HG03103 (cell line): ENCODE measurements at regions not wholly inside any gene's neighbourhood (a gene's known extent, or its start where the extent isn't known, plus 50 kb on each side); places are given as distances from the start of the nearest gene placed in this dataset.

Experiments
- ATAC-seq: cut with Tn5 transposase; IDR thresholded peaks from one replicate; pipeline ENCODE4 v1.9.1; 2021; ENCODE audit warnings: low read depth; ENCODE audit not compliant: unreplicated experiment

DNA sequence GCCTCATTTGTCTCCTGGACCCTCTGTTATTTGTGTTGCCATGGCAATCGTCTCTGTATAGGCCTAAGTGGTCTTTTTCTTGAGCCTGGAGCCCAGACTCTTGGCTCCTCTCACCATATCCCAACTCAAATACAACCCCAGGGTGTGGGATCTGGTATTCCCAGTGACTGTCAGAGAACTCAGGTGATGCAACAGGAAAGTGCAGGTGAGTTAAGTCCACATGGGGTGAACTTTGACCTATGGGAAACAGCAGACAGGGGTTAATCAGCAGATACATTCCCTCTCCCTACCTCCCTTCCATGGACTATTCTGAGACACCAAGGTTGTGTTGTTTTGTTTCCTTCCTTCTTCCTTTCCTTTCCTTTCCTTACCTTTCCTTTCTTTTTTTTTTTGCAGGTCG lies 130.9 kb upstream of the RPS6KA3 start:
- no peak for ATAC-seq

DNA sequence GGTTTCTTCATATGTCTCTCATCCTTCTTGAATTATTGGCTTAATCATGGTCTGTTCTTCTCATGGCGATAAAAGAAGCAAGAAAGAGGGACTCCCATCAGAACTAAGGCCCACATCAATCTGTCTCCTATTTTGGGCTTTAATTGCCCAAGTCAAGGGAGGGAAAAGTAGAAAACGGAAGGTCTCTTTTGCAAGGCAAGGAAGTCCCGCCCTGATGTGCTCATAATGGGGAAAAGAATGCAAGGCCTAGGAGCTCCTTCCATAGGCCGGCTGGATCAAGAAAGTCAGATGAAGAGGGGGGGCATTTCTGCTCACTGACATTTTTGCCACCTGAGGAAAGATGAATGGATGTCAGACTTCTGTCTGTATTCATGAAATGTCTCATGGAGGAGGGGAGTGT lies 127.7 kb upstream of the RPS6KA3 start:
- ATAC-seq: no peak

DNA sequence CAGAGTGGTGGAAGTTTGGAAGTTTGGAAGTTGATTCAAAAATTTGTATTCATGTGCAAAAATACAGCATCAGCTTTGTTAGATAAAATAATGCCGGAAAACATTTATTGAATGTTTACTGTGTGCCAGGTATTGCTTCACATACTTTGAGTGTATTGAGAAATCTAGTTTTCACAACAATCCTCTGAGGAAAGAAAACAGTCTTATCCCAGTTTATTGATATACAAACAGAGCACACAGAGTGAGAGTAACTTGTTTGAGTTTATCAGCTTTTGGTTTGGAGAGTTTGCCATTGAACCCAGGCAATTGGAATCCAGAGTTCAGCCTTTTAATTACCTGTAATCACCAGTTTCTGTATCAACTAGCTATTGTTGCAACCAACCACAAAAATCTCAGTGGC lies 127.2 kb upstream of the RPS6KA3 start:
- no peak for ATAC-seq

DNA sequence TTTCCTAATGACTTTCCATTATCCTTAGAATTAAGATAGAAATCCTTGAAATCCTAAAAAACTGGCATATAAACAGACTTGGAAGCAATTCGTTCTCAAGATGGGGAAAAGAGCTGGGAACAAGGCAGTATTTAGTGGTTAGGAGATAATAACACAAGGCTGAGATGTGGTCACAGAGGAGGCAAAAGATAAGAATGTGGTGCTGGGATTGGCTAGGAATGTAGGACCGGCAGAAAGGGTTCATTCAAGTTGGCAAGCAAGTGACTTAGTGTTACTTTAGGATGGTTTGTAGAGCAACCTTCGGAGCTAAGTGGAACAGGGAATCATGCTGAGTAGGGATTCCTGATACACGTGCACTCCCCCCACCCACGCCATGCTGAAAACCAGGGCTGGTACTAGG lies 121.9 kb upstream of the RPS6KA3 start:
- ATAC-seq: no peak

DNA sequence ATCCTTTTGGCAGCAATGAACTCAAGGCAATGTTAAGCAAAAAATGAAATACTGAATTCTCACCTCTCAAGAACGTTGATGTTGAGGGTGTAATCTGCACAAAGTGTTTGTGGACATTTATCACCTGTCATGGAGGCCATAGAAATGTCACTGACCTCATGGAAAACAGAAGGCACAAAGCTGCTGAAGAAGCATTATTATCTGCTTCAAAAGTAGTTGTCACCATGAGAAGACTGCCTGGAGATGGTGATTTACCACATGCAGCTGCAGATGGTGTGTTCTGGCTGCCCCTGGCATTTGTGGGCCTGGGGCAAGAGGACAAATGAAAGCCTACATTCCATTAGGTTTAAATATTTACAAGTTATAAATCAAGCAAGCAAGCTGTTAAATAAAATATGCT lies 116.8 kb upstream of the RPS6KA3 start:
- ATAC-seq: no peak

DNA sequence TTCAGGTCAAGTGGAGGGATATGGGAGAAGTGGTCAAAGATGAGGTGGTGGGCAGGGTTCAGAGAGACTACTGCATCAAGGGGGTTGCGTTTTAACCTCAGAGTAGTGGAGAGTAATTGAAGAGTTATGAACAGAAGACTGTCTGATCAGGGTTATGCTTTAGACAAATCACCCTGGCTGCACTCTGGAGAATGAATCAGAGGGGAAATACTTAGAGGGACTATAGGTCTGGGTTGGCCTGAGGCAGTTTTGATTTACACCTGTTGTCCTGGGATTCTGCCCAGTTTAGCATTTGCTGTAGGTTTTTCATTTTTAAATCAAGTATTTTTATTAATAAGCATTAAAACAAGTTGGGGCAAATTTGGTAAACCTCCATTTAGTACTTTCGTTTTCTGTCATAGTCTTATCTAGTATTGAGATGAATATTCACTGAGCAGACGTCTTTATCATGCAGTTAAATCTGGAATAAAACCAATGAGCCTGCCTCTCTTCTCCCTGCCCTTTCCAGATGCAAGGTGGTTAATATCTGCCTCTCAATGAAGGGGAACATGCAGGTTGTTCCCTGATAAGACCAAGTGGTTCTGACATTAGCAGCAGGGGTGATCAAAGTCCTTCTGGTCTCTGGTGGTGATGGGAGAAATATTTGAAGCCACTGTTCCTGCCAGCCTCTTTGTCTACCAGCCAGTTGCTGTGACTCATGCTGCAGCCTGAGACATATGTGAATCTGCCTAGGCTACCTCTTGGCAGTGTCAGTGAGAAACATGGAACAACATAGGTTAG lies 116.0 kb upstream of the RPS6KA3 start:
- ATAC-seq: peak; percentile 41

DNA sequence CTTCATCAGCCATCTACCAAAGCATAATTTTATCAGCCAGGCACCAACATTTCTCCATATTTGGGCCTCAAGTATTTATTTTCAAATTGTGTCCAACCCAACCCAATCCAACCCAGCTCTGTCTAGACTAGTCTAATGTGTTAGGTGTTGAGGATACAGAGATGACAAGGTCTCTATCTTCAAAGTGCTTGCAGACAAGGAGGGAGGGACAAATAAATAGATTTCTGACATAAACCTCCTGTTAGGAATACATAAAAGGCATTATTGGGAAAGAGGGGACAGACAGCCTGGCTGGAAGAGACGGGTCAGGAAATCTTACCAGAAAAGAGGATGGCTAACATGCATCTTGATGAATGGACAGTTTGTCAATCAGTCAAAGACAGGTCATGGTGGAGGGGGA lies 115.4 kb upstream of the RPS6KA3 start:
- ATAC-seq: no peak

DNA sequence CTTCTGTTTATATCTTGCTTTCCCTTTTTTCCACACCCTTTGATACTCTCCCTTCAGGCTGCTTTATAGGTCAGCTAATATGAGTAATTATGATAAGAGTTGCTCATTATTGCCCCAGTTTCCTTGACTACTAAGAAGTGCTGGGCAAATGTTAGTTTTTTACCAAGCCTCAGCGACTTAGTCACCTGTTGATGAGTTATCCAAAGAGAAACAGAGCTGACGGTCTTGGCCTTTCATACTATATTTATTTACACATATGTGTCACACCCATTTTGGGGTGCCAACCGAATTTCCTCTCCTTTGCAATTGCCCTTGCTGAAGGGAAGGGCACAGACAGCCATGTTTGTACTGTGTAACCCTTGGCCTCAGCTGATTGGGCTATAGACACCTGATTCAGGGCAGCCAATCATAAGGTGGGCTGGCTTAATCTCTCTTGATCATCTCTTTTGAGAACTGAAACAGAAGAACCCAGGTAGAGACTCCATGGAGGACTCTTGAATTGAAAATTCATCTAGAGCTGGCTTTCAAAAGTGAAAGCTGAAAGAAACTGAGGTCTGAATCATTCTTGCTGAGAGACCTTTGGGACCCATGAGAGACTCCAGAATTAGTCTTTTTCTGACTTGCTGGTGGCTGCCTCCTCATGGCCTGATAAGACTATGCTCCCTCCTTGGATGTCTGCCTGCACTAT lies 111.7 kb upstream of the RPS6KA3 start:
- peak; percentile 56 for ATAC-seq

DNA sequence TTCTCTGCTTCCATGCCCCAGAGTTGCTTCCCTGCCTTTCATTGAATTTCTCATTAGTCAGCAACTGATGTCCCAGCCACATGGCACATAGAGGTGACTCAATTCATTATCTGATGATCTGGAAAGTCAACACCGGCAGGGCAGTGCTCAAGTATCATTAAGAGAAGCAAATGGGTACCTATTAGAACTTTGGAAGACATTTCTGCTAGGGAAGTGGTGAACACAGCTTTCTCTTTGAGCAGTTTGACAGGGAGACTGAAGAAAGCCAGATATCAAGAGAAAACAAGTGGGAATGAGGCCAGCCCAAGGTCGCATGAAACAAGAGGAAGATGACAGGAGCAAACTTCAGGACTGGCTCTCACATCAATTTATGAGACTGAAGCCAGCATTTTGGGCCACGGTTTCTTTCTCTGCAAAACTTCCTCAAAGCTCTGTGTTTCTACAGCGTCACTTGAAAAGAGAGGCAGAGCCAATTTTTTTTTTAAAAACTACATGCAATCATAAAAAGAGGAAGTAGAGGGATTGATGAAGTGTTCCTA lies 108.3 kb upstream of the RPS6KA3 start:
- ATAC-seq: no peak

DNA sequence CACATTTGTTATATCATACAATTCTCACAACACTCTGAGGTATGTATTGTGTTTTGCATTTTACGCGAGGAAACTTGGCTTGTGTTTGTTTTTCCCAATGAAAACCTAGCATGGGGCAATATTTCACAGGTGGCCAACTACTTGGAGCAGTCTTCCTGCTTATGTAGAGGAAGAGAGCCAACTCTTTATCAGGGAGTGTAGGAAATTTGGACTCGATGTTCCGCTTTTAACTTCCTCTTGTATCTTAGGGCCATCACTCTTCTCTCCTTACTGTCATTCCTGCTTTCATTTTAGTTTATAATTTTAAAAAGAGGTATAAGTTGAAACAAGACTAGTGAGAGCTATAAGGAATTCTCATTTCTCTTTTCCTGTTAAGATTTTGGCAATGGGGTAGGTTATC lies 107.7 kb upstream of the RPS6KA3 start:
- no peak for ATAC-seq

DNA sequence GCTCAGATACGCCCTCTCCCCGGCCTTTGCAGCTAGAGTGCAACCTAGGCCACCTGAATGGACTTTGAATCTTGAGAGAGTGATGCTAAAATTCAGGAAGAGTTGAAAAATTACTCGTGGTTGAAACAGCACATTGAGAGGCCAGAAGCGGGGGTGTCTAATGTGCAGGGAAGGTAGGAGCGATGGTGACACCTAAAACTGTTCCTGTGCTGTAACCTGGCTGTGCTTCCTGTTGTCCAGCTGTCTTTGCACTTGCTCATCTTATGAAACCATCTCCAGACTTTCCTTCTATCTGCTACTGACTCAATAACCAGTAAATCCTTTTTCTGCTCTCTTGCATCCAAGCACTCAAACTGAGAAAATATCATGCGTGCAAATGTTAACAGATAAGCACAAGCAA lies 106.4 kb upstream of the RPS6KA3 start:
- ATAC-seq: no peak

DNA sequence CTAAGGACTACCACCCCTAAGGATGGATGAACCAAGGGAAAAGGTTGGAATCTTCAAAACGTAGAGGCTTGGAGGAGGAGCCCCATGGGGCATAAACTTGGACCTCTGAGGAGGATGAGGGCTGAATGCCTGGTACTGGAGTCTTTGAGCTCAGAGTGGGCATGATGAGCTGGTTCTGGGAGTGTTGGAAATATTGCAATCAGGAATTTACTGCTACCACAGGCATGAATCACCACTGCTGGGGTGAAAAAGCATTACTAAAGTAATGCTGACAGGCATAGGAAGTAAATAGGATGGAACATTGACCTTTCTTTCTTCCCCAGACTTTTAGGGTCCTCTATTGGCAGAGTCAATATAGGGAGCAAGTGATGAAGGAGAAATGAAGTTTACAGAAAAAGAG lies 105.8 kb upstream of the RPS6KA3 start:
- ATAC-seq: no peak

DNA sequence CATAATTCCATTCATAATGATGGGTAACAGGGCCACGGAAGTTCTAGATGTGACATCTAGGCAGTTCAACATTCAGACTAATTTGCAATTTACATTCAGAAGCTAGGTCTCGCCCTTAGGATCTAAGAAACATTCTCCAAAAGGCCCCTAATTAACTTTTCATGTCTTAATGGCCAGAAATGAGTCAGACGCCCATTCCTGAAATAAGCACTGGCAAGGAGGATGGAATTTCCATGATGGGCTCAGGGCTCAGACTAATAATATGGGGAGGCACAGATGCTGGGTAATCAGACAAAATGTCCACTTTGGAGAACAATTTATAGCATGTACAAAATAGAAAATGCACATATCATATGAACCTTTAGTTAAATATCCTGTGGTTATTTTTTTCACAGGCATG lies 102.8 kb upstream of the RPS6KA3 start:
- ATAC-seq: no peak

DNA sequence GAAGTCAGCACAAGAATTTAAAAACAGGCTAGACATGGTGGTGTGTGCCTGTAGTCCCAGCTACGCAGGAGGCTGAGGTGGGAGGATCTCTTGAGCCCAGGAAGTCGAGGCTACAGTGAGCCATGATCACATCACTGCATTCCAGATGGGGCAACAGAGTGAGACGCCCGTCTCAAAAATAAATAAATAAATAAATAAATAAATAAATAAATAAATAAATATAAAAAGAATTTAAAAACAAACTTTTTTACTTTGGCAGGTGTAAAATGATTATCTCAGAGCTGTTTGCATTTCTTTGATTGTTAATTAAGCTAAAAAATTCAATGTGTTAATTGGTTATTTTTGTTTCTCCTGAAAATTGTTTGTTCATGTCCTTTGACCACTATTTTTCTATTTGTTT lies 97.5 kb upstream of the RPS6KA3 start:
- ATAC-seq: no peak

DNA sequence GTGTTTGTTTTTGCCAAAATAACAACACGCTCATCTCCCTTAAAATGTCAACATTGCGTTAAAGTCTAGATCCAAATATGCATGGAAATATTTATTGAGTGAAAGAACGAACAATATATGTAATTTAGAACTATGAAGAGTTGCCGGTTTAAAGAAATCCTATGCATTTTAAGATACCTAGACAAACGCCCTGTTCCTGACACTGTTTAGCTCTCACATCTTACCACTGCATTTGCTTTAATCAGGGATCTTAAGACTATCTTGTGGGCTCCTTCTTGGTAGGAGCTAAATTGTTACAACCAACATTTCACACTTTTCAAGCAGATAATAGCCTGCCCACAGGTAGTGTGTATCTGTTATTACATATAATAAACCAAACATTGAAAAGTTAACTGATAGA lies 96.6 kb upstream of the RPS6KA3 start:
- ATAC-seq: no peak

DNA sequence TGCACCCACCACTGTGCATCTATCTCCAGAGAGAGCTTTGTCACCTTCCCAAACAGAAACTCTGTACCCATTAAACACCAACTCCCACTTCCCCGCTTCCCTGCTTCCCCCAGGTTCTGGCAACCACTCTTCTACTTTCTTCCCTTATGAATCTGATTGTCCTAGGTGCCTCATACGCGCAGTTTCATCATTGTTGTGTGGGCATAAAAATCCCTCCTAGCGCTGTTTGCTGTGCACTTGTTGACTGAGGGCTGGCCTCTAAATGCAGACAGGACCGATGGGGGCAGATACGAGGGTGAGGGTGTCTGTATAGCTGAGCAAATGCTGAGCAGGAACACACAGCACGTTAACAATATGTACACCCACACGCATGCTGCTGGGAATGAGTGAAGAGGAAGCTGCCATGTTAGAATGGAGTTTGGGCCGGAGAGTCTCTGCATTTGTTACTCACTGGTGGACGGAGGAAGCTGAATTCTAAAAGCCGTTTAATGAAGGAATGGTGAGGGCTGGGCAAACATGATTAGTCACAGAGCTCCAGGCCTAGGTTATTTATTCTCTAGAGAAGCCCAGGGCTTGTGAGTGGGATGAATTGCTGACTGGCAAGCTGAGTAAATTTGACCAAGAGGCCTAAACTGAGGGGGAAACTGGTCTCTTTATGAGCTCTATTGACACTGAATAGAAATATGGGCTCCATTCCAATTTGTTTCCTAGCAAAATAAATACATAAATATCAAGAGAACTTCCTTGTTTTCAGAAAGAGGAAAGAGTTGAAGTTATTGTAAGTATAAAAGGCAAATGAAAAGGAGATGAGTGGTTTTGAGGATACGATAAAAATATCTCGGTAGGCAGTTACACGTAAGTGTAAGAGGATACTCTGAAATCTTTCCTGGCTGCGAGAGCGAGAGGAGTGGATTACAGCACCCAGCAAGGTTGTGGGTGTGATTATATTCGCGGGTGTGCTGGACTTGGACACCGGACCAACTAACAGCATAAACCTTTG lies 95.9 kb upstream of the RPS6KA3 start:
- ATAC-seq: no peak

DNA sequence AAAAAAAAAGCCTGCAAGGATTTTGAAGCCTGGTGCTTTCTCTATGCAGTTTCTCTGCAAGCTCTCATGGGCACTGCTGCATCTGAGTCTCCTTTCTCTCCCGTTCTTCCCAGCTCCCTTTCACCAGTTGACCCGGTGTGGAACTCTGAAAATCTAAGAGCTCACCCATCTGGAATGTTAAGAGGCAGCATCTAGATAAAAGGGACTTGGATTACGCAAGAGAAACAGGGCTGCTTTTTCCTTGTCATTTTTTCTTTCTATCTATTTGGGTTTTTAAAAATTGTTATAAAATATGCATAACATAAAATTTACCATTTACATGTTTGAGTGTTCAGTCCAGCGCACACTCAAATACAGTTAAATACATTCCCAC lies 95.2 kb upstream of the RPS6KA3 start:
- no peak for ATAC-seq

DNA sequence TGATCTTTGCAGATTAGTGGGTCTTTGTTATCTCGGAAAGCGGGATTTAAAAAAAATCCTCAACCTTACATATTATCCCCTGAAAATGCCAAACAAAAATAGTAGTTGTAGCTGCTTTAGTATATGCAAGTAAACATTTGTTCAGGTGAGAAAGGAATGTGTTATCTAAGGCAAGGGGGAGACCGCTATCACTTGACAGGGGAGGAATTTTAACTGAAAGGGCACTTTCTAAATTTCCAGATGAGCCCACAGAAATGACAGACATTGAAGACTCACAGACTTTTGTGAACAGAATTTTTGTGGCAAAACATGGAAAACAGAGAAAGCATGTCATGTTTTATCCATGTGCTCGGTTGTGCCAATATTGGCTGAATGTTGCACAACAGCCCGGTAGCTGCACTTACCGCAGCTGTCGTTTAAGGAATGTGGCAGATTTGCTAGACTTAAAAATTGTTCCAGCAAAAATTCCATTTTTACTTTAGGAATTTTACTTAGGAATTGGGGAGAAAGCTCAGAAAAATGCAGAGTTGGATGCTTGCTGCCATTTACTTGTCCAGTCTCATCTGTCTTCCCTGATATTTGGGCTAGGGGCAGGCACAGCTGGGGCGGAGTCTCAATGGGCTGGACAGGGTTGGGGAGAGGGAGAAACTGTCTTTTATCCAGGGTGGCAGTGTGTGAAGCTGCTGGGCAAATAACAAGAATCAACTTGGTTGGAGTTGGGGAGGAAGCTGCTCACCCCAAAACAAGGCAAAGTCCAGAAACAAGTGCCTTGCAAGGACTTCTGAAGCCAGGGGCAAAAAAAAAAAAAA lies 94.6 kb upstream of the RPS6KA3 start:
- no peak for ATAC-seq

DNA sequence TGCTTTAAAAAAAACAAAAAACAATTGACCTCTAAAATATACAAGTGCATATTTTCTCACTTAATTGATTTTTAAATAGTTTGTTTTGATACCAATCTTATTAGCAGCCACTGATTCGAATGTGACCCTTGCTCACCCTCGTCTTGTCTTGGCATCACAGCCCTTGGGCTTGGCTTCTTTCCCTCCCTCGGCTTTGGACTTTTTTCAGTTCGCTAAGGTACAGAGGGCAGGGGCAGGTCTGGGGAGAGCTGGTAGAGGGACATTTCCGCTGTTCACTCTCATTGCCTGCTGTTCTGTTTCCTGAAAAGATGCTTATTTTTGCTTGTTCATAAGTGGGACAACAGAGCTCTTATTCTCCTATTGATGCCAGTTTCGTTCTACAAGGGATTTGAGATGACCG lies 88.5 kb upstream of the RPS6KA3 start:
- no peak for ATAC-seq

DNA sequence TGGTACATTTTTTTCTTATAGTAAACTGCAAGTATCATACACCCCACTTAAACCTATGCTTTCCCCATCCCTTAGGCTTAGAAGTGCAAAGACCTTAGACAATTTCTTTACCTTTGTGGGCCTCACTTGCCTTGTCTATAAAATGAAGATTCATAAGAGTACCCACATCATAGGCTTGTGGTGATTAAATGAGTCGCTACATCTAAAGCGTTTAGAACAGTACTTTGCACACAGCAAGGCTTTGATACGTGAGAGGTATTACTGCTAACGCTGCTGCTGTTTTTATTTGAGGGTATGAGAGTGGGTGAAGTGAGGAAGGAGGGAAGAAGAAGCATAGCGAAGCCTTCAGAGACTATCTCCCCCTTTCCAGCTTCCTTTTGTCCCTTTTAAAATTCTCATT lies 87.8 kb upstream of the RPS6KA3 start:
- no peak for ATAC-seq
